PC-9 (cell line): ENCODE measurements at regions not wholly inside any gene's neighbourhood (a gene's known extent, or its start where the extent isn't known, plus 50 kb on each side); places are given as distances from the start of the nearest gene placed in this dataset.

Source experiments
- EZH2 ChIP-seq: fragments of 200-600 bp; sonication (generic); IDR thresholded peaks from 2 replicates; pipeline ENCODE4 v1.8.0; 2017; ENCODE audit warnings: antibody characterized with exemption, low read depth
- TF ChIP-seq, protein P1 (sequence below): fragments of 200-600 bp; sonication (generic); conservative IDR thresholded peaks from 2 replicates; pipeline ENCODE4 v1.6.1; 2017; ENCODE audit warnings: mixed run types, antibody characterized with exemption, mild to moderate bottlenecking, moderate library complexity

DNA sequence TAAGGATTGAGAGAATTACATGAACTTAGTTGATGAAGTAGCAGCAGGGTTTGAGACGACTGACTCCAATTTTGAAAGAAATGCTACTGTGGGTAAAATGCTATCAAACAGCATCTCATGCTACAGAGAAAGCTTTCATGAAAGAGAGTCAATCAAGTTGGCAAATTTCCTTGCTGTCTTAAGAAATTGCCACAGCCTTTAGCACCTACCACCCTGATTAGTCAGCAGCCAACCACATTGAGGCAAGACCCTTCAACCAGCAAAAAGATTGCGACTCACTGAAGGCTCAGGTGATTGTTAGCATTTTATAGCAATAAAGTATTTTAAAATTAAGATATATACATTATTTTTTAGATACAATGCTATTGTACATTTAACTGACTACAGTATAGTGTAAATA is 80.9 kb downstream of the RAP2B start:
- TF ChIP-seq, protein P1, sequence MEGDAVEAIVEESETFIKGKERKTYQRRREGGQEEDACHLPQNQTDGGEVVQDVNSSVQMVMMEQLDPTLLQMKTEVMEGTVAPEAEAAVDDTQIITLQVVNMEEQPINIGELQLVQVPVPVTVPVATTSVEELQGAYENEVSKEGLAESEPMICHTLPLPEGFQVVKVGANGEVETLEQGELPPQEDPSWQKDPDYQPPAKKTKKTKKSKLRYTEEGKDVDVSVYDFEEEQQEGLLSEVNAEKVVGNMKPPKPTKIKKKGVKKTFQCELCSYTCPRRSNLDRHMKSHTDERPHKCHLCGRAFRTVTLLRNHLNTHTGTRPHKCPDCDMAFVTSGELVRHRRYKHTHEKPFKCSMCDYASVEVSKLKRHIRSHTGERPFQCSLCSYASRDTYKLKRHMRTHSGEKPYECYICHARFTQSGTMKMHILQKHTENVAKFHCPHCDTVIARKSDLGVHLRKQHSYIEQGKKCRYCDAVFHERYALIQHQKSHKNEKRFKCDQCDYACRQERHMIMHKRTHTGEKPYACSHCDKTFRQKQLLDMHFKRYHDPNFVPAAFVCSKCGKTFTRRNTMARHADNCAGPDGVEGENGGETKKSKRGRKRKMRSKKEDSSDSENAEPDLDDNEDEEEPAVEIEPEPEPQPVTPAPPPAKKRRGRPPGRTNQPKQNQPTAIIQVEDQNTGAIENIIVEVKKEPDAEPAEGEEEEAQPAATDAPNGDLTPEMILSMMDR: no peak
- TF ChIP-seq EZH2: no peak
